K562 (cell line): ENCODE measurements at regions not wholly inside any gene's neighbourhood (a gene's known extent, or its start where the extent isn't known, plus 50 kb on each side); places are given as distances from the start of the nearest gene placed in this dataset.

ENCODE experiments used
- ATAC-seq: fragments of 200-7000 bp; cut with Tn5 transposase; 3 replicates; pipeline ENCODE4 v1.9.1; 2020; ENCODE audit warnings: moderate library complexity
- BruUV-seq: library from RNA; stranded (reverse); fragments of 400-500 nt; replicated peaks from 2 replicates; lab custom pipeline; 2021; lab: Mats Ljungman, UMichigan
- CTCF ChIA-PET: fragments of 300-600 bp; formaldehyde crosslinking; extraction: SDS; loops from one replicate; lab custom pipeline; 2021; ENCODE audit warnings: low intra/inter-chr PET ratio; lab: Yijun Ruan, JAX
- POLR2A ChIA-PET: fragments of 300-600, 350-650 bp; sonication (Branson Sonifier 250); formaldehyde crosslinking; extraction: SDS; loops from one replicate; lab custom pipeline; 2021; ENCODE audit warnings: antibody characterized with exemption, inconsistent platforms; lab: Yijun Ruan, JAX
- DNase-seq, 4 experiments: peaks; one replicate each; pipeline versions ENCODE4 v3.0.0 to v3.0.0-alpha.2; 2011 to 2018; ENCODE audit warnings: low spot score in 3 of 4, mixed read lengths in 3 of 4; ENCODE audit errors: extremely low read depth in 1 of 4
- FAIRE-seq: peaks from 2 replicates; lab custom pipeline; 2011; peaks lifted over from hg19 to GRCh38; lab: Jason Lieb, UNC
- H2AFZ ChIP-seq: 2 replicates; pipeline ENCODE4 v1.6.0; 2011; ENCODE audit warnings: low read depth, low read length, control low read depth, inconsistent platforms
- H3K27ac ChIP-seq: fragments of 200-600 bp; 3 replicates; pipeline ENCODE4 v1.8.0; 2011; ENCODE audit warnings: low read depth, mild to moderate bottlenecking, control low read depth, inconsistent platforms, low read length, moderate library complexity, mixed read lengths; ENCODE audit errors: extremely low read depth
- H3K27me3 ChIP-seq, 2 experiments: fragments of 300-600 bp in 1 of 2; 2 replicates in 1 of 2; 3 replicates in 1 of 2; pipeline versions ENCODE4 v1.6.0 to v1.8.0; 2011; ENCODE audit warnings: inconsistent platforms in 2 of 2, low read length in 2 of 2, mild to moderate bottlenecking in 1 of 2, mixed read lengths in 1 of 2, moderate library complexity in 1 of 2; ENCODE audit not compliant: control insufficient read depth in 2 of 2, insufficient read depth in 2 of 2
- H3K36me3 ChIP-seq: fragments of 300-600 bp; 3 replicates; pipeline ENCODE4 v1.8.0; 2011; ENCODE audit warnings: mild to moderate bottlenecking, low read length, inconsistent platforms; ENCODE audit not compliant: control insufficient read depth, insufficient read depth
- H3K4me1 ChIP-seq, 2 experiments: fragments of 200-600 bp in 1 of 2; replicated peaks in 1 of 2; 2 replicates in 1 of 2; 3 replicates in 1 of 2; pipeline versions ENCODE4 v1.5.1 to v1.8.0; 2011; ENCODE audit warnings: inconsistent platforms in 2 of 2, low read length in 2 of 2, mild to moderate bottlenecking in 1 of 2, mixed read lengths in 1 of 2, moderate library complexity in 1 of 2; ENCODE audit not compliant: control insufficient read depth in 2 of 2, insufficient read depth in 2 of 2
- H3K4me2 ChIP-seq: 2 replicates; pipeline ENCODE4 v1.6.1; 2011; ENCODE audit warnings: low read length, control low read depth, inconsistent platforms, mixed read lengths; ENCODE audit not compliant: insufficient read depth
- H3K4me3 ChIP-seq: fragments of 200-600 bp; sonication (generic), shearing (Covaris generic); 2 replicates; pipeline ENCODE4 v1.5.1; 2016; ENCODE audit warnings: control low read depth, inconsistent platforms
- H3K79me2 ChIP-seq: fragments of 200-600 bp; 3 replicates; pipeline ENCODE4 v1.8.0; 2011; ENCODE audit warnings: low read length, inconsistent platforms; ENCODE audit not compliant: control insufficient read depth, insufficient read depth
- H3K9ac ChIP-seq, 2 experiments: 2 replicates each; pipeline versions ENCODE4 v1.6.0 to v1.6.1; 2011; ENCODE audit warnings: low read depth in 2 of 2, low read length in 2 of 2, control low read depth in 1 of 2, inconsistent platforms in 1 of 2, mild to moderate bottlenecking in 1 of 2, mixed read lengths in 1 of 2; ENCODE audit not compliant: insufficient read depth in 1 of 2
- H3K9me1 ChIP-seq: one replicate; pipeline ENCODE4 v1.6.0; 2011; ENCODE audit warnings: inconsistent platforms, mild to moderate bottlenecking, low read length, moderate library complexity; ENCODE audit not compliant: control insufficient read depth, insufficient read depth
- H3K9me3 ChIP-seq: replicated peaks from 2 replicates; pipeline ENCODE4 v1.5.1; 2011; ENCODE audit warnings: low read depth, low read length, inconsistent platforms; ENCODE audit not compliant: control insufficient read depth, insufficient read depth
- H4K20me1 ChIP-seq: replicated peaks from 2 replicates; pipeline ENCODE4 v1.6.1; 2011; ENCODE audit warnings: low read length, inconsistent platforms, mixed read lengths; ENCODE audit not compliant: control insufficient read depth, insufficient read depth
- CBX1 ChIP-seq: sonication (generic); IDR thresholded peaks from 2 replicates; pipeline ENCODE4 v1.6.1; 2016; ENCODE audit warnings: antibody characterized with exemption, low read depth, mild to moderate bottlenecking
- CBX5 ChIP-seq: IDR thresholded peaks from 2 replicates; pipeline ENCODE4 v1.6.1; 2014; ENCODE audit warnings: low read depth, borderline replicate concordance
- CBX8 ChIP-seq: fragments of 200-600 bp; sonication (generic); IDR thresholded peaks from 2 replicates; pipeline ENCODE4 v1.6.1; 2012; ENCODE audit warnings: borderline replicate concordance, mixed run types, low read depth, mild to moderate bottlenecking, moderate library complexity, mixed read lengths, low read length, control low read depth, inconsistent platforms; ENCODE audit not compliant: poor library complexity, severe bottlenecking; ENCODE audit errors: extremely low read depth
- ESRRB ChIP-seq: fragments of 250-450 bp; sonication (Bioruptor Pico); IDR thresholded peaks from 2 replicates; pipeline ENCODE4 v1.5.0; 2020; ENCODE audit warnings: mild to moderate bottlenecking, moderate library complexity, borderline replicate concordance
- HIVEP1 ChIP-seq: fragments of 250-450 bp; sonication (Bioruptor Pico); IDR thresholded peaks from 2 replicates; pipeline ENCODE4 v1.4.0; 2020; ENCODE audit warnings: mild to moderate bottlenecking
- NCOA4 ChIP-seq: fragments of 450-650 bp; IDR thresholded peaks from 2 replicates; pipeline ENCODE4 v1.6.1; 2018; ENCODE audit warnings: mild to moderate bottlenecking; ENCODE audit not compliant: partially characterized antibody
- SRSF9 ChIP-seq: fragments of 200-400 bp; formaldehyde crosslinking; IDR thresholded peaks from 2 replicates; pipeline ENCODE4 v1.6.1; 2017; ENCODE audit warnings: low read depth, low read length, borderline replicate concordance
- TOE1 ChIP-seq, 2 experiments: fragments of 450-650 bp in 1 of 2; sonication (generic) in 1 of 2; formaldehyde crosslinking in 1 of 2; IDR thresholded peaks; 2 replicates each; pipeline versions ENCODE4 v1.7.1 to v1.8.0; 2016 to 2022; ENCODE audit warnings: borderline replicate concordance in 2 of 2, mild to moderate bottlenecking in 2 of 2, antibody characterized with exemption in 1 of 2, inconsistent platforms in 1 of 2, low read depth in 1 of 2, missing genetic modification reagents in 1 of 2, moderate library complexity in 1 of 2
- YBX1 ChIP-seq: fragments of 450-650 bp; IDR thresholded peaks from 2 replicates; pipeline ENCODE4 v1.7.1; 2016; ENCODE audit warnings: mild to moderate bottlenecking
- ZNF217 ChIP-seq: sonication (generic); formaldehyde crosslinking; IDR thresholded peaks from 2 replicates; pipeline ENCODE4 v1.8.0; 2022; ENCODE audit warnings: mild to moderate bottlenecking, missing genetic modification reagents
- ZNF444 ChIP-seq: fragments of 250-450 bp; sonication (Bioruptor Pico); IDR thresholded peaks from 2 replicates; pipeline ENCODE4 v1.4.0; 2020; ENCODE audit warnings: mild to moderate bottlenecking, moderate library complexity
- ZNF561 ChIP-seq: fragments of 450-650 bp; formaldehyde crosslinking; conservative IDR thresholded peaks from 2 replicates; pipeline ENCODE4 v1.4.0; 2020; ENCODE audit warnings: mild to moderate bottlenecking, moderate library complexity
- WGBS: fragments of 100-300 bp; shearing (Covaris generic); methylation state at CpG from one replicate; pipeline ENCODE4 v1.1.6; 2016; ENCODE audit warnings: low coverage, mixed read lengths; ENCODE audit not compliant: insufficient coverage; ENCODE audit errors: missing lambda C conversion rate; 5-methylcytosine and 5-hydroxymethylcytosine counted together
- in situ Hi-C: fragments of 300-500 bp; cut with MboI; formaldehyde crosslinking; loops from 4 replicates; pipeline ENCODE4 v1.15.0; 2018; ENCODE audit warnings: inconsistent platforms, mixed read lengths
- intact Hi-C: fragments of 100-400 bp; cut with micrococcal nuclease; formaldehyde crosslinking; loops from 2 replicates; pipeline ENCODE4 v1.14.2; 2022
- TF ChIP-seq, protein P1 (sequence below): fragments of 450-650 bp; formaldehyde crosslinking; conservative IDR thresholded peaks from 2 replicates; pipeline ENCODE4 v1.4.0; 2022; ENCODE audit warnings: mild to moderate bottlenecking, missing genetic modification characterization
- TF ChIP-seq, protein P2 (sequence below): IDR thresholded peaks from 2 replicates; pipeline ENCODE4 v1.6.1; 2016; ENCODE audit warnings: missing genetic modification characterization, missing compliant biosample characterization
- TF ChIP-seq, protein P3 (sequence below): fragments of 250-450 bp; sonication (Bioruptor Pico); IDR thresholded peaks from 2 replicates; pipeline ENCODE4 v1.9.0; 2021; ENCODE audit warnings: mild to moderate bottlenecking, inconsistent platforms
- TF ChIP-seq, protein P4 (sequence below): fragments of 250-450 bp; sonication (Bioruptor Pico); IDR thresholded peaks from 2 replicates; pipeline ENCODE4 v1.9.0; 2021; ENCODE audit warnings: mild to moderate bottlenecking

DNA sequence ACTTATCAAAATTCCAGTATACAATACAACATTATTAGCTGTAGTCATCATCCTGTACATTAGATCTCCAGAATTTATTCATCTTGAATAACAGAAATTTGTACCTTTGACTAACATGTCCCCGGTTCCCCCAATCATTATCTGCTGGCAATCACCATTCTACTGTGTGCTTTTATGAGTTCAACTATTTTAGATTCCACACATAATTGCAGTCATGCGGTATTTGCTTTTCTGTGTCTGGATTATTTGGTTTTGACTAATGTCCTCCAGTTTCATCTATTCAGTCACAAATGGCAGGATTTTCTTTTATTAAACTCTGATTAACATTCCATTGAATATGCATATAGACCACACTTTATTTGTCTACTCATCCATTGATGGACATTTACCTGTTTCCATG is 530.7 kb upstream of the SLITRK1 start:
- BruUV-seq: no TSS peak
- DNase-seq (no peak), ATAC-seq (no peak), FAIRE-seq (no peak)
- no peaks in the 10 kb centered on the region for H3K27me3 ChIP-seq
- H3K4me3 ChIP-seq: no peak overlapping the region
- no peaks in the 10 kb centered on the region for H3K79me2 ChIP-seq
- in situ Hi-C loops (no loop called here), intact Hi-C loops (no loop called here)
- no peak overlapping the region for H3K4me2 ChIP-seq
- H3K4me1 ChIP-seq: no peaks in the 10 kb centered on the region
- no peak overlapping the region for H2AFZ ChIP-seq
- 8% methylated on average over 2 of the region's 2 CpGs for WGBS
- no peak overlapping the region for H3K27ac ChIP-seq
- H3K9me3 ChIP-seq: no peaks in the 10 kb centered on the region
- no peaks in the 10 kb centered on the region for H3K9me1 ChIP-seq
- no peak overlapping the region for H3K9ac ChIP-seq
- CTCF ChIA-PET: no interaction called here
- H3K36me3 ChIP-seq: no peaks in the 10 kb centered on the region
- POLR2A ChIA-PET: no interaction called here
- H4K20me1 ChIP-seq: no peaks in the 10 kb centered on the region
- TF ChIP-seq, protein P1, sequence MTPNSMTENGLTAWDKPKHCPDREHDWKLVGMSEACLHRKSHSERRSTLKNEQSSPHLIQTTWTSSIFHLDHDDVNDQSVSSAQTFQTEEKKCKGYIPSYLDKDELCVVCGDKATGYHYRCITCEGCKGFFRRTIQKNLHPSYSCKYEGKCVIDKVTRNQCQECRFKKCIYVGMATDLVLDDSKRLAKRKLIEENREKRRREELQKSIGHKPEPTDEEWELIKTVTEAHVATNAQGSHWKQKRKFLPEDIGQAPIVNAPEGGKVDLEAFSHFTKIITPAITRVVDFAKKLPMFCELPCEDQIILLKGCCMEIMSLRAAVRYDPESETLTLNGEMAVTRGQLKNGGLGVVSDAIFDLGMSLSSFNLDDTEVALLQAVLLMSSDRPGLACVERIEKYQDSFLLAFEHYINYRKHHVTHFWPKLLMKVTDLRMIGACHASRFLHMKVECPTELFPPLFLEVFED (CRISPR knock-in tag): no peak
- TF ChIP-seq ESRRB: no peak
- TF ChIP-seq, protein P2, sequence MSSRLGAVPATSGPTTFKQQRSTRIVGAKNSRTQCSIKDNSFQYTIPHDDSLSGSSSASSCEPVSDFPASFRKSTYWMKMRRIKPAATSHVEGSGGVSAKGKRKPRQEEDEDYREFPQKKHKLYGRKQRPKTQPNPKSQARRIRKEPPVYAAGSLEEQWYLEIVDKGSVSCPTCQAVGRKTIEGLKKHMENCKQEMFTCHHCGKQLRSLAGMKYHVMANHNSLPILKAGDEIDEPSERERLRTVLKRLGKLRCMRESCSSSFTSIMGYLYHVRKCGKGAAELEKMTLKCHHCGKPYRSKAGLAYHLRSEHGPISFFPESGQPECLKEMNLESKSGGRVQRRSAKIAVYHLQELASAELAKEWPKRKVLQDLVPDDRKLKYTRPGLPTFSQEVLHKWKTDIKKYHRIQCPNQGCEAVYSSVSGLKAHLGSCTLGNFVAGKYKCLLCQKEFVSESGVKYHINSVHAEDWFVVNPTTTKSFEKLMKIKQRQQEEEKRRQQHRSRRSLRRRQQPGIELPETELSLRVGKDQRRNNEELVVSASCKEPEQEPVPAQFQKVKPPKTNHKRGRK: no peak
- TF ChIP-seq YBX1: no peak
- no peak for TF ChIP-seq ZNF444 (CRISPR knock-in tag)
- TF ChIP-seq, protein P3, sequence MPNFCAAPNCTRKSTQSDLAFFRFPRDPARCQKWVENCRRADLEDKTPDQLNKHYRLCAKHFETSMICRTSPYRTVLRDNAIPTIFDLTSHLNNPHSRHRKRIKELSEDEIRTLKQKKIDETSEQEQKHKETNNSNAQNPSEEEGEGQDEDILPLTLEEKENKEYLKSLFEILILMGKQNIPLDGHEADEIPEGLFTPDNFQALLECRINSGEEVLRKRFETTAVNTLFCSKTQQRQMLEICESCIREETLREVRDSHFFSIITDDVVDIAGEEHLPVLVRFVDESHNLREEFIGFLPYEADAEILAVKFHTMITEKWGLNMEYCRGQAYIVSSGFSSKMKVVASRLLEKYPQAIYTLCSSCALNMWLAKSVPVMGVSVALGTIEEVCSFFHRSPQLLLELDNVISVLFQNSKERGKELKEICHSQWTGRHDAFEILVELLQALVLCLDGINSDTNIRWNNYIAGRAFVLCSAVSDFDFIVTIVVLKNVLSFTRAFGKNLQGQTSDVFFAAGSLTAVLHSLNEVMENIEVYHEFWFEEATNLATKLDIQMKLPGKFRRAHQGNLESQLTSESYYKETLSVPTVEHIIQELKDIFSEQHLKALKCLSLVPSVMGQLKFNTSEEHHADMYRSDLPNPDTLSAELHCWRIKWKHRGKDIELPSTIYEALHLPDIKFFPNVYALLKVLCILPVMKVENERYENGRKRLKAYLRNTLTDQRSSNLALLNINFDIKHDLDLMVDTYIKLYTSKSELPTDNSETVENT (CRISPR knock-in tag): no peak
- TF ChIP-seq CBX8: no peak
- no peak for TF ChIP-seq NCOA4
- TF ChIP-seq CBX1: no peak
- no peak for TF ChIP-seq ZNF561 (CRISPR knock-in tag)
- no peak for TF ChIP-seq SRSF9
- no peak for TF ChIP-seq CBX5
- TF ChIP-seq HIVEP1 (CRISPR knock-in tag): no peak
- TF ChIP-seq ZNF217 (CRISPR knock-in tag): no peak
- TF ChIP-seq, protein P4, sequence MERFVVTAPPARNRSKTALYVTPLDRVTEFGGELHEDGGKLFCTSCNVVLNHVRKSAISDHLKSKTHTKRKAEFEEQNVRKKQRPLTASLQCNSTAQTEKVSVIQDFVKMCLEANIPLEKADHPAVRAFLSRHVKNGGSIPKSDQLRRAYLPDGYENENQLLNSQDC (CRISPR knock-in tag): no peak
- no peak for TF ChIP-seq TOE1 (IDR thresholded peaks at IDR 0.05; ENCODE audit: borderline replicate concordance)
- no peak for TF ChIP-seq TOE1 (CRISPR knock-in tag; IDR thresholded peaks at IDR 0.05; ENCODE audit: borderline replicate concordance, low read depth)
